Left hindlimb (tissue), 1 donor: ENCODE measurements at regions not wholly inside any gene's neighbourhood (a gene's known extent, or its start where the extent isn't known, plus 50 kb on each side); places are given as distances from the start of the nearest gene placed in this dataset.

Source experiments
- DNase-seq: peaks from one replicate; pipeline ENCODE4 v3.0.0-alpha.2; 2018

- no peak for DNase-seq
These were observed 59.6 kb downstream of the OLIG3 start for GRCh38 chr6:137434640-137435039.

- no peak for DNase-seq
These were observed 62.1 kb downstream of the OLIG3 start for GRCh38 chr6:137432054-137432611.

- DNase-seq = no peak
These were observed 63.2 kb downstream of the OLIG3 start for GRCh38 chr6:137430954-137431353.

- no peak for DNase-seq
These were observed 66.4 kb downstream of the OLIG3 start for GRCh38 chr6:137427656-137428290.

GRCh38 chr6:137426007-137426689 lies 68.0 kb downstream of the OLIG3 start:
- no peak for DNase-seq

- no peak for DNase-seq
These were observed 69.9 kb downstream of the OLIG3 start for GRCh38 chr6:137424251-137424650.

GRCh38 chr6:137423451-137424168 lies 70.6 kb downstream of the OLIG3 start:
- no peak for DNase-seq

GRCh38 chr6:137417396-137417795 lies 76.8 kb downstream of the OLIG3 start:
- no peak for DNase-seq

- no peak for DNase-seq
These were observed 77.7 kb downstream of the OLIG3 start for GRCh38 chr6:137416376-137417109.

- no peak for DNase-seq
These were observed 78.4 kb downstream of the OLIG3 start for GRCh38 chr6:137415834-137416190.

GRCh38 chr6:137415127-137415833 lies 78.9 kb downstream of the OLIG3 start:
- DNase-seq = peak; percentile 41

- no peak for DNase-seq
These were observed 79.6 kb downstream of the OLIG3 start for GRCh38 chr6:137414599-137414998.

- no peak for DNase-seq
These were observed 80.7 kb downstream of the OLIG3 start for GRCh38 chr6:137413482-137413881.

GRCh38 chr6:137412562-137412961 lies 81.6 kb downstream of the OLIG3 start:
- no peak for DNase-seq

GRCh38 chr6:137409266-137409777 lies 84.9 kb downstream of the OLIG3 start:
- no peak for DNase-seq

- no peak for DNase-seq
These were observed 86.4 kb downstream of the OLIG3 start for GRCh38 chr6:137407816-137408215.

GRCh38 chr6:137405806-137406205 lies 88.4 kb downstream of the OLIG3 start:
- DNase-seq = no peak

GRCh38 chr6:137403855-137404254 lies 90.3 kb downstream of the OLIG3 start:
- DNase-seq = no peak

GRCh38 chr6:137403443-137403842 lies 90.8 kb downstream of the OLIG3 start:
- DNase-seq = no peak

GRCh38 chr6:137402143-137402680 lies 92.0 kb downstream of the OLIG3 start:
- no peak for DNase-seq

- DNase-seq = no peak
These were observed 93.1 kb downstream of the OLIG3 start for GRCh38 chr6:137401088-137401487.

GRCh38 chr6:137399881-137400443 lies 94.2 kb downstream of the OLIG3 start:
- no peak for DNase-seq
